HG03342 (cell line): ENCODE measurements at regions not wholly inside any gene's neighbourhood (a gene's known extent, or its start where the extent isn't known, plus 50 kb on each side); places are given as distances from the start of the nearest gene placed in this dataset.

ENCODE experiments used
- ATAC-seq: cut with Tn5 transposase; IDR thresholded peaks from one replicate; pipeline ENCODE4 v1.9.1; 2021; ENCODE audit warnings: mild to moderate bottlenecking, moderate library complexity; ENCODE audit not compliant: unreplicated experiment

- ATAC-seq: no peak
These were observed 151.9 kb upstream of the GSE1 start for GRCh38 chr16:85461022-85461813.

- no peak for ATAC-seq
These were observed 151.1 kb upstream of the GSE1 start for GRCh38 chr16:85461814-85462713.

- no peak for ATAC-seq
These were observed 150.2 kb upstream of the GSE1 start for GRCh38 chr16:85462714-85463611.

GRCh38 chr16:85463672-85464382, 149.3 kb upstream of the GSE1 start:
- no peak for ATAC-seq

GRCh38 chr16:85464383-85465305, 148.5 kb upstream of the GSE1 start:
- ATAC-seq: no peak

GRCh38 chr16:85465328-85466303, 147.5 kb upstream of the GSE1 start:
- no peak for ATAC-seq

GRCh38 chr16:85466304-85466700, 146.8 kb upstream of the GSE1 start:
- ATAC-seq: no peak

GRCh38 chr16:85466989-85467388, 146.1 kb upstream of the GSE1 start:
- no peak for ATAC-seq

GRCh38 chr16:85469929-85470590, 143.1 kb upstream of the GSE1 start:
- ATAC-seq: no peak

GRCh38 chr16:85470873-85471272, 142.2 kb upstream of the GSE1 start:
- no peak for ATAC-seq

GRCh38 chr16:85471469-85472431, 141.4 kb upstream of the GSE1 start:
- no peak for ATAC-seq

- no peak for ATAC-seq
These were observed 140.6 kb upstream of the GSE1 start for GRCh38 chr16:85472514-85472913.

GRCh38 chr16:85473323-85473722, 139.8 kb upstream of the GSE1 start:
- ATAC-seq: no peak

GRCh38 chr16:85473909-85474620, 139.1 kb upstream of the GSE1 start:
- ATAC-seq: no peak

GRCh38 chr16:85474621-85475217, 138.4 kb upstream of the GSE1 start:
- ATAC-seq: no peak
